ENCODE measurements at regions not wholly inside any gene's neighbourhood (a gene's known extent, or its start where the extent isn't known, plus 50 kb on each side); places are given as distances from the start of the nearest gene placed in this dataset.

DNA sequence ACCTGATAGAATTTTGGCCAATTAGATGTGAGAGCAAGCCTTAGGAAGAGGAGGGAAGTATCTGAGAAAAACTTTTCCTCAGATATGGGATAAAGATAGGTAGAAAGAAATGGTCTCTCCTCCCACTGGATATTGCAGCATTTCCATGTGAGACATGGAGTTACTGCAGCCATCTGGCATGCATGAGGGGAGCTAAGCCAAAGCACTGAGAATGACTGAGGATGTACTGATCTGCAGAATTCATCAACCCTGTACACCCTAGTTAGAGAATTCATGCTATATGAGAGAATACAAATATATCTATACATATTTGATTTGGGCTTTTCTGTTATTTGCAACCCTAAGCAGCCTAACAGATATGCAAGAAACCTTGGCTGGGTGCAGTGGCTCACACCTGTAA lies 52.5 kb upstream of the RPL34 start:
- no peak for DNase-seq (ENCODE audit: low read depth, low spot score)
- no peak overlapping the region for H3K27ac ChIP-seq

DNA sequence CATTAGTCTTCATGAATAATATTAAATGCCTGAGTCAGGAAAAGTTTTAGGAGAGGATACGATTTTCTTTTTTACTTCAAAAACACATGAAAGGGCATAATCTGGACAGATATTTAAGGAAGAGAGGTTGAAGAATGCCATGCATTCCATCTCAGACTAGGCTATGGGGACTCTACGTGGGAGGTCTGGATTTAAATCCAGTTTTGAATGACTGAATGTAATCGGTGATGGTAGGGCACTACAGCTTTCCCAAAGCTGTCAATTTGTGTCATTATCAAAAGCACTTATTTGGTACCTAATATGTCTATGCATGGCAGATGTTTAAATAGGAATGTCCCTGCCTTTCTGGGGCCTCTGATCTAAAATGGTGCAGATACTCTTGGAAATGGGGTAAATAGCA lies 59.3 kb upstream of the RPL34 start:
- no peak for DNase-seq (ENCODE audit: low read depth, low spot score)
- H3K27ac ChIP-seq, result no peak overlapping the region

DNA sequence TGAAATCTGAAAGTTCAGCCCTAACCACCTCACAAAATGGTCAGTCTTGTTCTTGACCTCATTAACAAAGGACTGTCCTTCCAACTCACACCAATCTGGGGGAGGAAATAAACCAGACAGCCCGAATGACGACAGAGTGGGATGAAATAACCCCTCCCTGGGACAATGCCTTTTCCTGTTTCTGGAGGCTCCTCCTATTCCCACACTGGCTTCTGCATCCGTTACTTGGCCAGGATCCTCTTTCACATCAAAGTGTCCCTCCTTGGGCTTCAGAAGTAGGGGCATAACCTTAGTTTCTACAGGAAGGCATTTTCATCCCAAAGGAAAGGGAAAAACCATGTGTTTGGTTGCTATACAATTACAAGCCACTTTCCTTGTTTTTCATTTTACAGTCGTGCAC lies 59.8 kb upstream of the RPL34 start:
- DNase-seq (ENCODE audit: low read depth, low spot score), result no peak

DNA sequence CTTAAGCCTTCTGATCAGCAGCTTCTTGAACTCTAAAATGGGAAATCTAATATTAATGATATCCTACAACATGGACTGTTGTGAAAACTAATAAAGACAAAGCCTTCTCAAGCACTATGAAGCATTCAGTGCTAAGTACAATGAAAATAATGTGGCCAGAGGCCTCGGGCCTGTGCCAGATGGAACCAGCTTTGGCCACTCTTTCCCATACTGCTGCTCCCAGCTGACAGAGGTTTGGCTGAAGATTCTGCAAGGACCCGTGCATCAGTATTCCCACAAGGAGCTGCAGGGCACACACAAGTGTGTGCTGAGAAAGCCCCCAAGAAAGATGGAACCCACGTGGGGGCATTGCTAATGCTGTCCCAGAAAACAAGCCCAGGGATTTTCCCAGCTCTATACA lies 60.5 kb upstream of the RPL34 start:
- H3K27ac ChIP-seq, result no peak overlapping the region
- no peak for DNase-seq (ENCODE audit: low read depth, low spot score)

More for the DNA sequence above, 59.8 kb upstream of the RPL34 start:
- H3K27ac ChIP-seq, result no peak overlapping the region

DNA sequence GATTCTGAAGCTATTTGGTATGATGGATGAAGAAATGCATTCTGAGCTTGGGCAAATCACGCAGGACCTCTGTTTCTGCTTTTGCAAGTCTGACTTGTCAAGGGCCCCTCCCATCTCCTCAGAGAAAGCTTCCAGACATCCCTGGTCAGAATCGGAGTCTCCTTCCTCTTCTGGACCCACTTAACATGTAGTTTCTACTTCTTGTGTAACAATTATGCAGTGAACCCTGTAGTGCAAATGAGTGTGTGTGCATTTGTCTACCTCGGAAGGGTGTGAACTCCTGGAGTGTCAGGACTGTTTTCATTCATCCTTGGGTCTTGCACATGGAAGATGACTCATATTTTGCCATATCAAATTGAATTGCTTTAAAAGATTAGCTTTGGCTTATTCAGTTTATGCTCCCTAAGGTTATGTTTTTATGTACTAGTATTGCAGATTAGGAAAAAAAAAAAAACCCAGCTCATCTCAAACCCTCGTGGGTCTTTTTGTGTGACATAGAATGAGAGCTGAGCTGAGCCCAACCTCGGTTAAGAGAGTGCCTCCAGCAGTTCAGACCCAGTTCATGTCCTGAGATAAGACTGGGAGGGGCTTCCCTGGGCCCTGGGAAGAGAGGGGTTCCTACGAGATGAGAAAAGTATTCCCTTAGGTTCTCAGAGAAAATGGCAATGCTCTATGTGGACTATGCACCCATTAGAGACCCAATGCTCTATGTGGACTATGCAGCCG lies 61.1 kb upstream of the RPL34 start:
- DNase-seq (ENCODE audit: low read depth, low spot score), result no peak
- H3K27ac ChIP-seq, result no peak overlapping the region

DNA sequence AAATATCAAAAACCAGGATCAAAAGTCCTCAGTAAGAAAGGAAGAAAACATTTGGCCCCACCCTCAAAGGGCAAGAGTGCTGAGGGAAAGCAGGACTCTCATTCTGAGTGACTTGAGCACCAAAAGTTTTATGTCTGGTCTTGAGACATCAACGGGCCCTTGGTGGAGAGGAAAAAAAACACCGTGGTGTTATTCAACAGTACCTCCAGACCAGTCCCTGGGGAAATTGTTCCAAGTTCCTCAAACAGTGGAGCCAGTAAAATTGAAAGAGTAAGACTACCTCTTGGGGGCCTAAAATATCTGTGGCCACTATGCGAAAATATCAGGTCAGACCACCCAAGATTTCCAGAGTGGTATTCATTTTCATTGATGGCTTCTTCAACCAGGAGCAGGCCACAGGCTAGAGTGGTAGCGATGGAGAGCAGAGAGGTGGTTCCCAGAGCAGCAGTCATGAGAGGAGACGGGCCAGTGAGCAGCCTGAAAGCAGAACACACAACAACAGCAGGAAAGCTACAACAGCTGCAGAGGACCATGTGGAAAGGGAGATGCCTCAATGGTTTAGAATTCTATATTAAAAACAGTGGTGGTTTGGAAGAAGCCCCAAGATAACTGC lies 63.7 kb upstream of the RPL34 start:
- no peak overlapping the region for H3K27ac ChIP-seq
- no peak for DNase-seq (ENCODE audit: low read depth, low spot score)

DNA sequence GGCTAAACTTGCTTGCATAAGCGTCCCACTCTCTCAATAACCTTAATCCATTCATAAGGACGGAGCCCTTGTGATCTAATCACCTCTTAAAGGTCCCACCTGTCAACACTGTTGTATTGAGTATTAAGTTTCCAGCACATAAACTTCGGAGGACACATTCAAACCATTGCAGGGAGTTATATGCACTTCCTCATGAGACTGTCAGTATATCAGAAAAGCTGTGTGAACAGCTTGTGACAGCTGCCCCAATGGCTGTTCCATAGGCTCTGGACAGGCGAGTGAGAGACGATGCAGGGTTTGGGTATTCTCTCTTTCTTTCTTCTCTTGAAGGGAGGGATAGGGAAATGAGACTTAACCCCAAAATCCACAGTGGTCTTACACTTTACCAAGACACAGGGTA lies 64.2 kb upstream of the RPL34 start:
- H3K27ac ChIP-seq, result no peak overlapping the region
- DNase-seq (ENCODE audit: low read depth, low spot score), result no peak

DNA sequence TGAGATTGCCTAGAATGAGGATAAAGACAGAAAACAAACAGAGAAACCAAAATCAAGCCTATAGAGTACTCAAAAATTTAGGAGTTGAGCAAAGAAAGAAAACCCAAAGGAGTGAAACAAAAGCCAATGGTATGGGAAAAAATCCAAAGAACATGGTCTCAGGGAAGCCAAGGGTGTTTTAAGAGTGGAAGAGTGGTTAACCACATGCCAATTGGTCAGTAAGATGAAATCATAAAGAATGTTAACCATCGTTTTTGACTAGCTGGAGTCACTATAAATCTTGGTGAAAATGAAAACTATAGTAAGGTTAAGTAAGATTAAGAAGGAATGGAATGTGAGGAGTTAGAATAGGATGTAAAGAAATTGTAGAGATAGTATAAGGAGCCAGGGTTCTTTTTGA lies 64.7 kb upstream of the RPL34 start:
- no peak overlapping the region for H3K27ac ChIP-seq
- DNase-seq (ENCODE audit: low read depth, low spot score), result no peak

DNA sequence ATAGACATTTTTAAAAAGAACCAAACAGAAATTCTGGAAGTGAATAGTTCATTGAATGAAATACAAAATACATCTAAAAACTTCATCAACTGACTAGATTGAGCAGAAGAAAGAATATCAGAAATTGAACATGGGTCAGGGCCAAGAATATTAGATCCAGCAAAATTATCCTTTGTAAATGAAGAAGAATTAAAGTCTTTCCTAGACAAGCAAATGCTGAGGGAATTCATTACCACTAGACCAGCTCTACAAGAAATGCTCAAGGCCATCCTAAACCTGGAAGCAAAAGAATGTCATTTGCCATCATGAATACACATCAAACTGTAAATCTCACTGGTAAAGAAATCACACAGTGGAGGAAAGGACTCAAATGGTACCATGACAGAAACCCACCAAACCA lies 72.7 kb upstream of the RPL34 start:
- H3K27ac ChIP-seq, result no peak overlapping the region
- no peak for DNase-seq (ENCODE audit: low read depth, low spot score)

DNA sequence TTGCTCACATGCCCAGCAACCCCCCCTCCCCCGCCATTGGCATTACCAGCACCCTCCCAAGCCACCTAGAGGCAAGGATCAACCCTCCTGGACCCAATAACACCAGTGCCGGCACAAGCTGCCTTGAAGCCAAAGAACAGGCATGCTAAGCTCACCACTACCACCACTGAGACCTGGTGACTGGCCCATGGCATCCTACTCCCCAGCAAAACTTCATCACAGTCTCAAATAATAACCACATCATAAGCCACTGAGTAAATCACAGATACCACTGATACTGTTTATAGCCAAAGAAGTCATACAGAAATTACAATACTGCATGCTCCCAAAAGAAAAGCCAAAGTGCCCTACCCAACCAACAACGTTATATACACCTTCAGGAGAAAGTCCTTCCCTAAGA lies 73.6 kb upstream of the RPL34 start:
- H3K27ac ChIP-seq, result no peak overlapping the region
- DNase-seq (ENCODE audit: low read depth, low spot score), result no peak

DNA sequence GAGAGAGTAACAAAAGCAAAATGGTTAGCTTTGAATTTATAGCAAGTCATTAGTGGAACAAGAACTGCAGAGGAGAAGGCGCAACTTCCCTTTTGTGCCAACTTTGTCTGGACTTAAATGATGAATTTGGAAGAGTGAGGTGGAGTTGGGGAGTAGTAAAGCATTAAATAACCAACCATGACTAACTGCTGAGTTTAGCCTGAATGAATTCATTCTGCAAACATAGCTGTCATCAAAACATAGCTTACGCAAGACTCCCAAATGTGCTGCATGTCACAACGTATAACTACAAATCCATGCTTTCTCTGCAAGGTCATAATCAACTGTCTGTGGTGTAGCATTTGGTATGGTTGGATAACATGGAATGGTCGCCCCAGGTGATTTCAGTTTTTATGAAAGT lies 75.9 kb upstream of the RPL34 start:
- H3K27ac ChIP-seq, result no peak overlapping the region
- peak; percentile 83 for DNase-seq (ENCODE audit: low read depth, low spot score)

DNA sequence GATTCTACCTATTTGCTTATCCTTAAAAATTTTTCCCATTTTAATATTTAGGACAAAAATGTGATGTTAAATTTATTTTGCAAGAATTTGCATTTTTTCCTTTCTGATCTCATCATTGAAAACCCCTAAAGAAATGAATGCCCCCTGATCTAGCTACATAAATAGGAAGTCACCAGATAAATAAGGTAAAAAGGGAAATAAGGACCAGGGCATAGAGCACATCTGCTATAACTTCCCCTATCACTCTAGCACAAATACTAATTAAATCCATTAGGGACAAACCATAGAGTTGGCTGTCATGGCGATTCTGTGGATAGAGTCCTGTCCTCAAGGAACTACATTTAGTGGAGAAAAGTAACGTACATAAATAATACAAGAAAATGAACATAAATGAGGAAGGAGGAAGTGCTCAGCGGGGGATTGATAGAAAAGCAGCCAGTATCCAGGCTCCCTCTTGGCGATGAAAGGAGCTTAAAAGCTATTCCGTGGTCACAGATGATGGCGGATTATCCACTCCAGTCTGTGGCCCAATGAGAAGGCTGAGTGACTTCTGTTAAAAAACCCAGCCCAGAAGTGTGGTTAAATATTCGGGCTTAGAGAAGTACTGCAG lies 76.9 kb upstream of the RPL34 start:
- no peak overlapping the region for H3K27ac ChIP-seq
- no peak for DNase-seq (ENCODE audit: low read depth, low spot score)

DNA sequence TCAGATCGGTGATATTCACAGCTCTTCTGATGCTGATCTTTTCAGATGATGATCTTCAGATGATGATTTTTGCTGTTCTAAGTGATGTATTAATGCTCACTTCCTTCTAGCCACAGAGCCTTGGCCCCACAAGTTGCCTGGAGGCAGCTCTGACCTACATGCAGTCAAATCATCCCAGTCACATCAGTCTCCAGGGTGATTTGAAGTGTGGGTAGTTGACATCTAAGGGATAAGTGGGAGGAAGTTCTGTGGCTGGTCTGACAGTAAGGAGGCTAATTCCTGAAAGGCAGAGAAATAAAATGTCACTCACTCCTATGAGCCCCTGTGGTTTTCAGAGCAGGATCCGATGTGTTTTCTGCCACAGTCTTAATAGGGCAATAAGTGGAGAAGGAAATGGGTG lies 79.8 kb upstream of the RPL34 start:
- no peak for DNase-seq (ENCODE audit: low read depth, low spot score)
- no peak overlapping the region for H3K27ac ChIP-seq

DNA sequence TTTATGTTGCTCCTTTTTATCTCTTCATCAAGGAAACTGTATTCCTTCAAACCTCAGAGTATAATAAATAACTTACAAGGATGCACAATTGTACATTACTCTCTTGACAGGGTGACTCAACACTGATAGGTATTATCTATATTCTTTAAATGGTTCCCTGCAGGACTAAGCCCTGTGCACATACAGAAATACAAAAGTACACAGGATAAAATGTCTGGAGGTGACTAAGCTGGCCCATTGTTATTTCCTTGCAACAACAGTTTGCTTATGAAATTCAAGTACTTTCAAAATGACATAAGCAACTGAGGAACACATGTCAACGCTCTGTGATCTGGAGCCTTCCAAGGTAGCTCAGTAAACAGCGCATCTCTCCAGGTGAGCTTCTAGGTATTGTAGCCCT lies 83.8 kb upstream of the RPL34 start:
- peak; percentile 39 for DNase-seq (ENCODE audit: low read depth, low spot score)
- H3K27ac ChIP-seq, result no peak overlapping the region

DNA sequence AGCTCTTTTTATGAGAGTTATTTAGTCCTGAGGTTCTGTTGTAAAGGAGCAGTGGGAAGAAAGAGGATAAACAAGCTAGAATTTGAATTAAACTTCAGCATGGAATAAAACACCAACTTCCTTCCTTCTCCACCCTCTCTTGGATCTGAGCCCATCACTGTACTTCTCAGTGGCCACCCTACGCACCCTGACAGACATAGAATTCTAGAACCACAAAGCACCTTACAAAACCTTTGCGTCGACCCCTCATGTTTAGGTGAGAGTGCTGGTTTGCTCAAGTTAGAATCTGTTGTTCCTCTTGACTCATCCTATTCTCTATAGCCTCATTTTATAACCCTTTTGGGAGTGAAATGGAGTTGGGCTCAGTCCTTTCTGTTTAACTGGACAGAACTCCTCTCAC lies 84.6 kb upstream of the RPL34 start:
- H3K27ac ChIP-seq, result no peak overlapping the region
- no peak for DNase-seq (ENCODE audit: low read depth, low spot score)

DNA sequence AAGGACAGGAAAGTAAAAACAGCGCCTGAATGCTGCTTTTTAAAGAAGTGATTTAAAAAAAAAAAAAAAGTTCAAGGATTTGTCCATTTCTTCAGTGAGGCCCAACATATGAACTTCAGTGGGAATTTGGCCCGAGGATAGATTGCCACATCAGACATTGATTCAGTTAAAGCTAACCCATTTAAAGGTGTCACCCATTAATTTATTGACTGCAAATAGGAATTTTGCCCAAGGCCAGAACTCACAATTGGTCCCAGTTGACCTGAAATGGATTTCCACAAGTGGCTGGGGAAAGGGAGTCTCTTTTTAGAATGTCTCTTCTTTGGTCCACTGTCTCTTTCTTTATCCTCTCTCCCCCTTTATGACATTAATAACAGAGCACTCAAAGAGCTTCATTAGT lies 86.5 kb upstream of the RPL34 start:
- no peak overlapping the region for H3K27ac ChIP-seq

DNA sequence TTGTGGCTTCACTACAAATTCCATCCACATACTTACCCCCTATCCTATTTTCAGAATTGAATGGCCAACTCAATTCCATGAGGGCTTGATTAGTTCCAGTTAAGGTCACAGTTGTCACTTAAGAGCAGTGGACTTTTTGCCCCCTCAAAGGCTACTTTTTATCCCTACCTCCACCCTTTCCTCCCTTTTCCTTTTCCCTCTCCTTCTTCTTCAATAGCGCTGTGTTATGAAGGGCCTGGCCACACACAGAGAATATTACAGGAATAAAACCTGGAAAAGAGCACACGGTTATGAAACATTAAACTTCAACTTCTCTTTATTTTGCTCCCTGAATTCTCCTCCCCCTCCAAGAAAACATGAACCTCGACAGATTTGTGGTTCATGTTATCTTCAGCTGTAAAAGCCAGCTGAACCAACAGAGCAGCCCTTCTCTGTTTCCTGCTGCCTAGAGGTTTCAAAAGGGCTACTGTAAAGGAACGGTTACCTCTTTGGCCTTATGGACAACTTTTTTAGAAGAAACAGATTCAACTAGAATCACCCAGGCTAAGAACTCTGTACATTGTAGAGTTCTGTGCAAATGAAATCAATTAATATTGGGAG lies 87.0 kb upstream of the RPL34 start:
- H3K27ac ChIP-seq, result no peak overlapping the region
- DNase-seq (ENCODE audit: low read depth, low spot score), result no peak

More for the DNA sequence above, 86.5 kb upstream of the RPL34 start:
- no peak for DNase-seq (ENCODE audit: low read depth, low spot score)

DNA sequence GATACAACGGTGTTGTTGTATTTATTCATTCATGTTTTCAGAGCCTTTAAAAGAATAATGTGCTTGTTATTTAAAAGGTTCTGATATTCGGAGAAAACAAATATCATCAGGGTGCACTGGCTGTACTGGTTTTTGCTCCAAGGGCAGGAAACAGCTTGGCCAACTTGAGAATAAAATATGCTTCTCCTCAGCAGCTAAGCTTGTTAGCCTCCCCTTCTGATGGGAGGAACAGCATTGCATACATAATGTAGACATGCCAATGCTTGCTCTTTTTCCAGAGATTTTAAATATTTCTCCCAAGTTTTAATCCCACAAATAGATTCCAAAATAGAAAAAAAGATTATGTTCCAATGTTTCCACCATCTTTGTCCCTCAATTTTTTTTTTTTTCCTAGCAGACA lies 87.6 kb upstream of the RPL34 start:
- no peak overlapping the region for H3K27ac ChIP-seq
- DNase-seq (ENCODE audit: low read depth, low spot score), result no peak

DNA sequence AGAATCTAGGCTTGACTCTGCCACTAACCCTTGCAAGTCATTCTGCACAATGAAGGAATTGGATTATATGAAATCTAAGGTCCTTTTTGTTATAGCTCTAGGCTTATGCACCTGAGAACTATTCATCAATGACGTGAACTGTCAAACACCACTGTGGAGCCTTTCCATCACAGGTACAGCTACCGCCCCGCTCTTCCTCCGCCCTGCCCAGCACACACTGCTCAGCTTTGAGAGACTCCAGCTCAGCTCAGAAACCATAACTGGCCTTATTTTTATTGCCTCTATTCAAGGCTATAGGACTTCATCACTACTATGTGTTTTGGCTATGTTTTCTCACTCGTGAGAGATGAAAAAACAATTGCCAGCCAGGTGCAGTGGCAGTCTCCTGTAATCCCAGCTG lies 88.2 kb upstream of the RPL34 start:
- no peak overlapping the region for H3K27ac ChIP-seq
- no peak for DNase-seq (ENCODE audit: low read depth, low spot score)

DNA sequence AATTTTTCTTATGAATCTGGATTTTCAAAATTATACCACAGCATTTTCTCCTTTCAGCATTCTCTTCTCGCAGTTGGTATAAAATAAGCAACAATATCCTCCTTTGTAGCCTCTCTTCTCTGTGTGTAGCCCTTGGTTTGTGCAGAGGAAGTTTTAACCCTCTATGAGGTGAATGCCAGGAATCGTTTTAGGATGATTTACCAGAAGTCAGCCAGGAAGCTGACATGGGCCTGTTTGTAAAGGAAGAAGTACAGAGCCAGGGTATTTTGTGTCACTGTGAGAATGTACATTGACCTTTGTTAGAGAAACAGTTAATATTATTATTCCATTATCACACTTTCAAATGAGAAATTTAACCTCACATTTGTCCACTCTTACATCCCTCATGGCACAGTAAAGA lies 88.9 kb upstream of the RPL34 start:
- no peak for DNase-seq (ENCODE audit: low read depth, low spot score)
- H3K27ac ChIP-seq, result no peak overlapping the region

Measured in epithelial cell of prostate (primary cell).